Activated T-cell treated with anti-CD3 and anti-CD28 coated beads for 24 hours (primary cell): ENCODE measurements at regions not wholly inside any gene's neighbourhood (a gene's known extent, or its start where the extent isn't known, plus 50 kb on each side); places are given as distances from the start of the nearest gene placed in this dataset.

Experiments used
- DNase-seq: peaks from one replicate; pipeline ENCODE4 v3.0.0-alpha.2; 2020; ENCODE audit warnings: low read depth

DNA sequence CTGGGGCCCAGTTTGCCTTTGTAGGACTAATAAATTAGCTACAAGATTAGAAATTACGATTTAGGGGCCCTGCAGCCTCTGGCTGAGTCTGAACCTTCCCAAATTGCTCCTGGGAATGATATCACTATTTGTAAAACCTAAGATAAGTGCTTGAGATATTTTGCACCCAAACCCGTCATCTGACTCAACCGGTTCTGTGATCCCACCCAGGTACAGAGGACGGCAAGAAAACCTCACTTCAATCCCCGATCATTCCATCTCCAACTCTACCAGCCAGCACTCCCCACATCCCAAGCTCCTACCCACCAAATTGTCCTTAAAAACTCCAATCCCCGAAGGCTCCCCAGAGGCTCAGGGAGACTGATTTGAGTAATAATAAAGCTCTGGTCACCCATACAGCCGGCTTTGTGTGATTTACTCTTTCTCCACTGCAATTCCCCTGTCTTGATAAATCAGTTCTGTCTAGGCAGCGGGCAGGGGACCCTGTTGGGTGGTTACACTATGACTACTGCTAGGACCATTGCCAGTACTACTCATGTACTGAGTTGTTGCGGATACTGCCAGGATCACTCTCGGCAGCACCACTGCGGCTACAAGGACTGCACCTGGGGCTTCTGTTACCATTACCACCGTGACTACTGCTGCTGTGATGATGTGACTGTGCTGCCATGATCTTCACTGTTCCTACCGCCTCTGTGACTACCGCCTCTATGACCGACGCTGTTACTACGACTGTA is 73.1 kb downstream of the IRF8 start:
- DNase-seq: no peak

DNA sequence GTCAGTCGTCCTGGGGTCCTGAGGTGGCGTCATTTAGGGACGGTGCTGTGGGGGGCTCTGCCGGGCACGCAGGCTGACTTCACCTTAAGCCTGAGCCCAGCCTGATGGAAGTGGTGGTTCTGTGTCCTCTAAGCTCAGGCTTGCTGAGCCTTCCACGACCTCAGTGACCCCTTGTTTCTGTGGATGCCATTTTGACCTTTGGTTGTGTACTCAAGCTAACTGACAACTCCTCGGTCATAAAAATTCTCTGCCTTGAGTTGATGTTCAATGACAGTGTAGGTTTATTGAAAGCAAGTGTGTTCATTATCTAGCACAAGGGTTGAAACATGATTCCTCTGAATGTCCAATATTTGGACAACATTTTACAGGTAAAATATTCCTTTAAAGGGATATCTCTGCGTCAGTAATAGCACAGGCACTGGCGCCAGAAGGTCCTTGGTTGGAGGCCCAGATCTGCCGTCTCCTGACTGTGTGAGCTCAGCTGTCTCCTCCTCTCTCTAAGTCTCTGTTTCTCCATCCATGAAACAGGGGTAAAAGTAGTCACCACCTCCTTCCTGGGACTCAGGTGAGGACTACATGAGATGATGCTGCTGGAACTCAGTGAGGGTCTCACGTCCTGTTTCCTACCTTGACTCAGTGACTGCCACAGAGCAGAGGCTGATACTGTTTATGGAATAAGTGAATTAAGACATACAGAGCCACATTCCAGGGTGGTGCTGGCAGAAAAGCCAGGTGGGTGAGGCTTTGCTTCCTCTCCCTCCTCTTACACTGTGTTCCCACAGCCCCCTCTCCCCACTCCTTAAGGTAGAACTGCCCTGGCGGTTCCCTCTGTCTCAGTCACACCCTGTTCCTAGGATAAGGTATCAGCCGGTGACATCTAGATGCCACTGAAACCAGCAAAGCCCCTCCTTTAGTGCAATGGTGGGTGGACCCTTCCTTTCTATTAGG is 75.7 kb downstream of the IRF8 start:
- no peak for DNase-seq

DNA sequence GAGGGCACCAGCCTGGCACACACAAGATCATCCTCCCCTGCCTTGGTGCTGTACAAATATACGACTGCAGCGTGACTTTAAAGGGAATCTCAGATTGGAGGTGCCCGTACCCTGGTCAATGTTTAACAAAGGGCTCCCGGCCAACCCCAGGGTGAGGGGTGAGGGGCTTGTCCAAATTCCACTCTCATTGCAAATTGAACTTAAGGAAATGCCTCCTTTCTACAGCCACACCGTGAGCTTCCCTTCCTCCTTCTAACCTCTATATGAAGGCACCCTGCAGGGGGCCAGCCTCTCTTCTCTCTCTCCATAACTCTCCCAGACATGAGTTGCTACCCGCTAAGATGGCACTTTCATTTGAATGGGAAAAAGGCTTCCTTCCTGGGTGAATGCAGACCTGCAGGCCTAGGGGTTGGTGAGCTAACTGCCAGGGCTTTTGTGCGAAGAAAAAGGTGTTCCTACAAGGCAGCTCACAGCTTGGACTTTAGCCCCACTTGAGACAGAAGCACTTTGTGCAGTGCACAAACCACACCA is 76.6 kb downstream of the IRF8 start:
- DNase-seq: no peak

DNA sequence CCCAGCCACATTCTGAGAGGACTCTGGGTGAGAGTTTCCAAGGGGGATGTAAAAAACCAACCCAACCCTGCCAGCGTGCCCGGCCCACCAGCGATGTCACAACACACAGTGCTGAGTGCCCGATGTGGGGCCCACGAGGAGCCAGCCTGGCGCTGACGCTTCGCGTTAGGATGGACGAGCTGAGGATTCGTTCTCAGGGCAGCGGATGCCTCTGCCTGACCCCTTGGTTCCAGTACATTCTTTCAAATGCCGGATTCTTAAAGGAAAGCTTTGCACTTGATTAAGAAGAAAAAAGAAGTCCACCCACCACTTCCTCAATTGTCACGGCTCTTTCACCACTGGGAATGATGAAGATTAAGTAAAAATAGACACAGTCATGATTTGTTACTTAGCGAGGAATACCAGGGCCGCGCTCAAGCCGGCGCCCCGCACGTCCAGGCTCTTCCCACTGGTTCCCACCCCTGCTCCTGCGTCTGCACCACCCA is 79.4 kb downstream of the IRF8 start:
- DNase-seq: no peak

DNA sequence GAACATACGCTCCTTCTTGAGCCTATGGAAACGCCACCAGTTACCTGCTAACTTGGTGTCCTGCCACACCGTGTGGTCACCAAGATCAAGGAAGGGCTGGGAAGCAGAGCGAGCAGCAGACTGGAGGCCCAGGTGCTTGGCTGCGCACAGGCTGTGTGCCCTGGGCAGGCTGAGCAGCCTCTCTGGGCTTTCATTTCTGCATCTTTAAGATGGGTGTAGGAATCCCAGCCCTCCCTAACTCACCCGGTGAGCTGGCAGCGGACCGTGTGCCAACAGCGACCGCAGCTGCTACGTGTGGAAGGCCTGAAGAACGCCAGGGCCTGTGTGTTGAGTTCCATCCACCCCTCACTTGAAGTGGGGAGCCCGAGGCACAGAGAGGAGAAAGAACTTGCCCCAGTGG is 80.0 kb downstream of the IRF8 start:
- DNase-seq: no peak

DNA sequence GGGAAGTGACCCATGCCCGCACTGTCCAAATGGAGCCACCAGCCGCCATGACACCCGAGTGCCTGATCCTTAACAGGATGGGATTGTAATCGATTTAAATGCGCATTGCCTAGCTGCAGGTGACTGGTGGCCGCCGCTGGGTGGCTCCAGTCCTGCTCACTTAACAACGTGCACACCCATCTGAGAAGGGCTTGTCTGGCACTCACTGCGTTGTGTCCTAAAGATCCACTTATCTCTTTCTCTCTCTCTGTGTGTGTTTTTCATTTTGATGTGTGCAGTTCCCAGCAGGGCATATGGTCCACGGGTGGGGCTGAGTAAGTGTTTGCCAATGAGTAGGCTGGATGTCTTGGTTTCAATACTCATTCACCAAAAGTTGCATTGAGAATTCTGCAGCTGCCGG is 80.6 kb downstream of the IRF8 start:
- no peak for DNase-seq

DNA sequence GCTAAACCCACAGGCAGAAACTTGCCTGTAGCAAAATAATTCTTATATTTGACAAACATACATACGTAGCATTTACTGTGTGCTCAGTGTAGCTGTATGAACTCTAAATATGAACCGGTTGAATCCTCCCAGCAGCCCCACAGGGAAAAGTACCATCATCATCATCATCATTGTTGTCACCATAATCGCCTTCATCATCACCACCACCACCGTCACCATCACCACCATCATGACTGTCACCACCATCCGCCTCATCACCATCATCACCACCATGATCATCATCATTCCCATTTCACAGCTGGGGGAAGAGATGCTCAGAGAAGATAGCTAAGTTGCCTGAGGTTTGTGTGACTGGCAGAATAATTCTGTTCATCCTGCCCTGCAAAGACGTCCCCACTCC is 81.7 kb downstream of the IRF8 start:
- DNase-seq: no peak

DNA sequence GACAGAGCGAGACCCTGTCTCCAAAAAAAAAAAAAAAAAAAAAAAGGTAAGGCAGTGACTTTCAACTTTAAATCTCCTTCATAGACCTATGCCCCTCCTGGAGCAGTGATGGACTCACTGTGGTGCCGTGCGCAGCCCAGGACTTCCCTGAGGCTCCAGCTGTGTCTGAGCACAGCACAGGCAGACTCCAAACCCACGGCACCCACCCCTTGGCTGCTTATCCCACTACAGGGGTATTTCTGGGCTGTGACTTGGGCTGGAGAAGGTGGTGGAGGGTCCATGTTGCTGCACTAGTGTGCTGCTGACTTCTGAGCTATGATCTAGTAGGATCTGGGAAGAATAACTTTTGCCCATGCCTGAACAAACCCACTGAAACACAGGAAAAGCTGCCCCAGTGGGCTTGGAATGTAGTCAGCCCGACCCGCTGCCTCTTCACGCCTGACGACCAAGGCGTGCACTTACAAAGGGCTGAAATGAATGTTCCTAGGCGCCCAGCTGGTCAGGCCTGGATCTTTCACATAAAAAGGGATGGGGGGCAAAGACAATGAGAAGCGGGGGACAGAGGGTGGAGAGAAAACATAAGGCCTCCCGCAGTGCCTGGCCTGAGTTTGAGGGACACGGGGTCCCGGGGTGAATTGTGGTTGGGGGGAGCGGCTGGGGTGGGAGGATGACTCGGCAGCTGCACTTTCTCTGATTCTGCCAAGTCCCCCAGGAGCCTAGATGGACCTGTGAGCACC is 83.0 kb downstream of the IRF8 start:
- no peak for DNase-seq

DNA sequence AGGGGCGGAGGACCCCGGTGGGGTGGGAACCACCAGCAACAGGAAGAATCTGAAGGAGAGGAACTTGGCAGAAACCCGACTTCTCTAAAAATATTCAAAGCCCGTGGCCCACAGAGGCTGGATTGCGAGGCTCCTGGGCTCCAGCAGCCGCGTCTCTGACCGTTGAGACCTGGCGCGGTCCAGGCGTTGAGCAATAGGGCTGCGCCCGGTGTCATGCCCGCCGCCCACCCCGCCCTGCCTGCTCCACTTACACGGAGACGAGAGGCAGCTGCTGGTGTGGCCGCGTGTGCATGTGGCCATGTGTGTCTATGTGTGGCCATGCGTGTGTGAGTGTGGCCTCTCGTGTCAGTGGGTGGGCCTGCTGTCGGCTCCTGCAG is 83.6 kb downstream of the IRF8 start:
- no peak for DNase-seq

DNA sequence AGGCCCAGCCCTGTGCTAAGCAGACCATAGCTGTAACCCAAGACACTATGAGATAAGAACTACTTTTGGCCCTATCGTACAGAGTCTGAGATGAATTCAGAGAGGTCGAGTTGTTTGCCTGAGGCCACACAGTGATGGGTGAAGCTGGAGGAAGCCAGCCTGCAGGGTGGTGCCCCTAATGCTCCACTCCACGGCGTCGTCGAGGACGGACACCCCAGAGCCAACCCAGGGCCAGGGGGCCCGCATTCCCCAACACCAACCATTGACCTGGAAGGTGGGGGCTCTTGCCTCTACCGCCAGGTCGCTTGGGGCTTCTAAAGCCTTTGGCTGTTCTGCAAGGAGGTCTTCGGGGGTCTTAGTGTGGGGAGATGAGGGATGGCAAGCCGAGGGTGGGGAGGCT is 84.1 kb downstream of the IRF8 start:
- DNase-seq: no peak

DNA sequence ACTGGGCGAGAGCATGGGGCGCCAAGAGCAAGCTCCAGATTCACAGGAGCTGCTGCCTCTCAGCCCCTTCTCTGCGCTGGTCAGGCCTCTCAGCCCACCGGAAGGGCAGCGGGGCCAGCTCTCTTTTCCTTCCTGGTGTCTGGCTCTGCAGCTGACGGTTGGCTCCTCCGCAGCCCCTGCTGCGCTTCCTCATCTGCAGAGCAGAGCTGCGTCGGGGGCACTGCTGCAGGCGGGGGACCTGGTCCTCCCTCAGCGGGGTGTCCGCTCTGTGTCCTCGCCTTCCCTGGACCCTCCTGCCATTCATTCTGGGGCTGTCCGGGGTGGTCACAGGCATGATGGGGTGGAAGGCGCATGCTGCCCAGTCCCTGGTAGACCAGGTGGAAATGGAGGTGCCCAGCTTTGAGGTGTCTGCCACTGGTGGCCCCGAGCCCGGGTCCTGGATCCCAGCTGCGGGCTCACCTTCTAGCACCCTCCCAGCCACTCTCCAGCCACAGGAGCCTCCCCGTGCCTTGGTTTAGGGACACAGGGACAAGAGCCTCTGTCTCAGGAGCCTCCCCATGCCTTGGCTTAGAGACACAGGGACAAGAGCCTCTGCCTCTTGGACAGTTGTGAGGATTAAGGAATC is 84.8 kb downstream of the IRF8 start:
- DNase-seq: no peak

DNA sequence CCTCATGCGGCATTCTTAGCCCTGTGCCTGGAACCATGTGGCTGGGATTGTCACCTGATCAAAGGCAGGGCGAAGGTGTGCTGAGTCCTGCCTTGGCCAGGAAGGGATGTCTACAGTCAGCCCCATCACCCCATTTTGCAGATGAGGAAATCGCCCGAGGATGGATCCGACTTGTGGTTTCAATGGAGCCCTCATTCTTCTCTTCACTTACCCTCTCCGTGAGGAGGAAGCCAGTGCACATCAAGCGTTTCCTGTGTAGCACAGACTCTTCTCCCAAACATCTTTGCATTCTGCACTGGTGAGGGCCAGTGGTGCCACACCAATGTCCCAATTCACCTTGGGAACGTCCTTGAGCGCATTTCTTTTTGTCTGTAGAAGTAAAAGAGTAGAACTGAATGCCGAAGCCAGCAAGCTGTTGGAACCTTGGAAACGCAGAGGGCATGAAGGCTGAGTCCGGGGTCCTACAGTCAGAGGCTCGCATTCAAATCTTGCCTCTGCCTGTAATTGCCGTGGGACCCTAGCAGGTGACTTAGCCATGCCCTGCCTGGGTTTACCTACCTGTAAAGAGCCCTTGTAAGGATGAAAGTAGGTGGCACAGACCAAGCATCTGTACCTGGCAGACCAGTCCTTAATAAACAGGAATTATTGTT is 85.4 kb downstream of the IRF8 start:
- DNase-seq: no peak

DNA sequence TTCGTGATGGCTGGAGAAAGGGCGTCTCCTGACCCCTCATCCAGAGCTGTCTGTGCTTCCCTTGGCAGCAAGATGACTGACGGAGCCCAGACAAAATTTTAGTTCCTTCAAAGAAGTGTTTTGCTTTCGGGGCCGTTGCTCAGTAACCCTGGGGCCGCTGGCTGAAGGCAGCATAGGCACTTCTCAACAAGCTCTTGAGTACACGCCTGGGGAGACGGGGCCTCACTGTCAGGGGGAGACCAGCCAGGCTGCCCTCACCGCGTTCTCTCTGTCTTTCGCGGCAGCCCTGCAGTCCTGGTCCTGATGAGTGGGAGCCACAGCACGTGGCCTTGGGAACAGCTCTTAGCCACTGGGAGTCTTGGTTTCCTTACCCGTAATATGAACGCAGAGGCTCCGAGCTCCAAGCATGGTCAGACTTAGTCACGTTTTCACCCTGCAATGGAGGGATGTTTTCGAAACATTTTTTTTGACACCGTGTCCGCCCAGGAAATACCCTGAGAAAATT is 86.0 kb downstream of the IRF8 start:
- no peak for DNase-seq

DNA sequence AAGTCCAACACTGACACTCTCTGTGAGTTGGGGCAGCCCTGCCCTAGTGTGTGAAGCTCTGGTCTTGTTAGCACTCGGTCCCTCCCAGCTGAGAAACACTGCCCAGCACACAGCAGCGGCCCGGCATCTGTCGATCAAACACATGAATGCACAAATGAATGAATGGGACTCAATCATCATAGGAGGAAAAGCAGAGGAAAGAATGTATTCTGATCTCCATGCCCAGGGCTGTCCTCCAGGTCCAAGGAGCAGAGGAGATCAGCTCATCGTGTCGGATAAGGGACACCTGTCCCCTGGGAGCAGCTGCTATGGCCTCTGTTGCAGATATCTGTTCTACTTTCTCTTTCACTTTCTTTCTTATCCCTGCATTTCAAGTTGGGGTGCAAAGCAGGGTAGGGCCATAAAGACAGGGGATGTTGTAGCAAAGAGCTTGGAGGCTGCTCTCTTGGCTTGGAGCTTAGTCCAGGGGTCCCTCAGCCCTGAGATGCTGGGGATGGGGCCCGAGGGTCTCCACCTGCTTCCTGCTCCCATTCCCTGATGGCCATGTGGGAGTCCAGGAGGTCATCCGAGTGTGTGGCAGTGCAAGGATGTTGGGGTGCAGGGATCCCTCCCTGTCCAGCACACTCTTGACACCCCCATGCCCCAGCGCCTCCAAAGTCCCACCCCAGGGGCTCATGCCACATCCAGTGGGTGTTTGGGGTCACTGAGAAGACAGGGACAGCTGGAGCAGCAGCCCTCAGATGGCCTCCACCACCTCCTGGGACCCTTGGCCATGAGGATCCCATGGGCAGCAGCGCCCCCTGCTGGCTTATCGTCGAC is 88.2 kb downstream of the IRF8 start:
- no peak for DNase-seq

DNA sequence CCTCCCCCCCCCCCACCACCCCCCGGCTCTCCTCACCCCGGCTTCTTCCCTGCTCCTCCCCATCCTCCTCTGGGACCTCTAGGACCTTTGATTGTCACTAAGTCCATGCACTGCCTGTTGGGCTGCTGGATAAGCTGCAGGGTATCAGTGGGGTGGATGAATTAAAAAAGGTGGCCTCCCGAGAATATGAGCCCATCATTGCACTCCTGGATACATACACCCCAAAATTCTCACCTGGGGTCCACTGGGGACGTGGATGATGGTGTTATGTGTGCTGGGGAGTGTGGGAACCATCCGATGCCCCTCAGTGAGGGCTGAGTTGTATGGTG is 88.8 kb downstream of the IRF8 start:
- DNase-seq: no peak

DNA sequence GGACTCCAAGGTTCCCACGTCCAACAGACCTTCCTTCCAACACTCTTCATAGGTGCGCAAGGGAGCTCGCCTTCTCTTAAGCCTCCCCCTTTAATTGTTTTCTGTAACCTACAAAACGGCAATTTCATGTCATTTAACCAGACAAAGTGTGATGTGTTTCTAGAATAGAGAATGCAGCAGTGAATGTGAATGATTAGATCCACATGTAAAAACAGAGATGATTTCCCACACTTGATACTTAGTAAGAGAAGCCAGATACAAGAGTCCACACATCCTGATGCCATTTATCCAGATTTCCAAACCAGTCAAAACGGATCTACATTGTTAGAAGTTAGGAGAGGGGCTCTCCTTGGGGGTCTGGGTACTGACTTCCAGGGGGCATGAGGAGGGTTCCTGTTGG is 89.3 kb downstream of the IRF8 start:
- DNase-seq: no peak

DNA sequence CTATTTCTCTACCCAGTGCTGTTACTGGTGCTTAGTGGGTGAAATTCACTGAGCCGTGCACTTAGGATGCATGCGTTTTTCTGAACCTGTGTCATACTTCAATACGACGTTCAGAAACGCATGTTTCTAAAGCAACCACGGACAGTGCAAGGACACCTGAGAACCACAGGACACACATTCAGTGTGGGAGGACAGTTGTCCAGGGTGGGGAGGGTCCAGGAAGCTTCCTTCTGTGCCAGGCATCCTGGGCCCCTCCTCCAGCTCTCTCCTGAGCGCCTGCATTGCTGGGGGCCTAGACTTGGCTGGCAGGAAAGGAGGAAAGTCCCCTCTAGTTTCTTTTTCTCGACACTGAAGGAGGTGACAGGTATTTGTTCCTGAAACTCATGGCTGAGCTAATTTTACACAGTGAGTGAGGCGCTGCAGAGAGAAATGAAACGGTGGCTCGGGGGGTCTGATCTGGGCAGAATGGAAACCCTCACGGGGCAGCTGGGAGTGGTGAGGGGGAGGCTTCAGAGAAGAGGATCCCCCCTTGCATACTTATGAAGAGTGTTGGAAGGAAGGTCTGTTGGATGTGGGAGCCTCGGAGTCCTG is 89.9 kb downstream of the IRF8 start:
- peak; percentile 45 for DNase-seq

DNA sequence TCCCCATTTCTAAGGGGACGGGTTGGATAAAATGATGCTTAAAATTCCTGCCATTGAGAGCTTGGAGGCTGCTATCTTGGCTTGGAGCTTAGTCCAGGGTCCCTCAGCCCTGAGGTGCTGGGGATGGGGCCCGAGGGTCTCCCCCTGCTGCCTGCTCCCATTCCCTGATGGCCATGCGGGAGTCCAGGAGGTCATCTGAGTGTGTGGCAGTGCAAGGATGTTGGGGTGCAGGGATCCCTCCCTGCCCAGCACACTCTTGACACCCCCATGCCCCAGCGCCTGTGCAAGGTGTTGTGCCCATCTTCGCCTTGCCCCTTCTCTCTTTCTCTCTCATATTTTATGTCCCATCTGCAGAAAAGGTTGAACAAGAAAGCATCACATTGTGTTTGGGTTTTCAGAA is 90.4 kb downstream of the IRF8 start:
- DNase-seq: no peak

DNA sequence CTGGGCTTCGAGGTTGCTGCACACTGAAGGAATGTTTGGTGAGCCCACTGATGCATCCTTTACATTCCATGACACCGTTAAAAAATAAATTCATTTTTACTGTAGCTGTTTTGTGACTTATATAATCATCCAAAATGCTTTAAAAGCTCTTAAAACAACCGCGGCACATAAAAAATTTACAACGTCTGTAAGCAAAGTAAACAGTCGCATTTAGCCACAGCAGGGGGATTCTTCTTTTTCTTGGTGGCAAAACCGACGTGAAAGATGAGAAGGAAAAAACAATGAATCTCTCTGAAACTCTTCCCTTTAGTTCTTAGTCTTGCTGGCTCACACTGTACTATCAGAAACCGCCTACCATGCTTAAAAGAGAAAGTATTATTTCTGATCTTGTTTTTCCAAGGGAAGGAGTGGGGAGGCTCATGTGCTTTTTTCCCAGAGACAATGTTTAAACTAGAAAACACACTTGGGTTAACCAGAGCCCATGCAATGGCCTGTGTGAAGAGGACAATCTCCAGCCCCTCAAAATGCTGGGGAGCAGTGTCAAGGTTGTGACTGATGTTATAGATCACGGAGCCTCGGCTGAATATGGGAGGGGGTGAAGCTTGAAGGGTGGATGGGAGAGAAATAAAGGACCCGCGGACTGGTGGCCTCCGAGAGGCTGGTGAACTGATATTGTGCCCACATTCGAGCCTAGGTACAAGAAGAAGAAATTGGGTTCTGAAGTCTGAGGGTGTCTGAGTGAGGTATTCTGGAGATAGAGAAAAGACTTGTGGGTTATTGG is 91.1 kb downstream of the IRF8 start:
- no peak for DNase-seq
